Choroid plexus epithelial cell (primary cell): ENCODE measurements at regions not wholly inside any gene's neighbourhood (a gene's known extent, or its start where the extent isn't known, plus 50 kb on each side); places are given as distances from the start of the nearest gene placed in this dataset.

Experiments
- DNase-seq: peaks from one replicate; pipeline ENCODE4 v3.0.0-alpha.2; 2010; ENCODE audit warnings: low read depth
- H3K4me3 ChIP-seq: 2 replicates; pipeline ENCODE4 v1.5.1; 2011; ENCODE audit warnings: low read depth, mild to moderate bottlenecking, control low read depth, low read length, moderate library complexity
- CTCF ChIP-seq: conservative IDR thresholded peaks from 2 replicates; pipeline ENCODE4 v1.5.1; 2011; ENCODE audit warnings: low read depth, mild to moderate bottlenecking, control low read depth, inconsistent platforms, low read length, moderate library complexity

- TF ChIP-seq CTCF = no peak
- H3K4me3 ChIP-seq = no peak overlapping the region
- DNase-seq = no peak
Measured at GRCh38 chr9:119834064-119834620, 464.9 kb upstream of the BRINP1 start.

GRCh38 chr9:119831309-119831708 is 462.1 kb upstream of the BRINP1 start:
- DNase-seq = no peak
- no peak overlapping the region for H3K4me3 ChIP-seq
- no peak for TF ChIP-seq CTCF

- no peak overlapping the region for H3K4me3 ChIP-seq
- TF ChIP-seq CTCF = no peak
- DNase-seq = no peak
Measured at GRCh38 chr9:119829748-119830147, 460.5 kb upstream of the BRINP1 start.

GRCh38 chr9:119829186-119829585 is 460.0 kb upstream of the BRINP1 start:
- TF ChIP-seq CTCF = no peak
- H3K4me3 ChIP-seq = no peak overlapping the region
- no peak for DNase-seq

- TF ChIP-seq CTCF = no peak
Measured at GRCh38 chr9:119827526-119827925, 458.3 kb upstream of the BRINP1 start.

GRCh38 chr9:119827126-119827525 is 457.9 kb upstream of the BRINP1 start:
- TF ChIP-seq CTCF = no peak
- DNase-seq = no peak
- no peak overlapping the region for H3K4me3 ChIP-seq

More at GRCh38 chr9:119827526-119827925, 458.3 kb upstream of the BRINP1 start:
- DNase-seq = no peak
- no peak overlapping the region for H3K4me3 ChIP-seq

- H3K4me3 ChIP-seq = no peak overlapping the region
- TF ChIP-seq CTCF = no peak
- no peak for DNase-seq
Measured at GRCh38 chr9:119818726-119819435, 449.6 kb upstream of the BRINP1 start.
